ENCODE measurements at regions not wholly inside any gene's neighbourhood (a gene's known extent, or its start where the extent isn't known, plus 50 kb on each side); places are given as distances from the start of the nearest gene placed in this dataset.
"Not testable (repeated sequence)": the region's sequence is repeated elsewhere in the genome, so short reads cannot be mapped to it uniquely, and the experiment has no call there.

GRCh38 chr10:29865700-29866355 is 193.6 kb downstream of the JCAD start:
- H3K27ac ChIP-seq (ENCODE audit: low read depth, low read length), result no peak overlapping the region
- H3K9me3 ChIP-seq (ENCODE audit: control insufficient read depth, insufficient read depth, low read length), result no peaks in the 10 kb centered on the region
- no peaks in the 10 kb centered on the region for H3K4me1 ChIP-seq (ENCODE audit: control insufficient read depth, insufficient read depth, low read length)
- no peak overlapping the region for H3K4me3 ChIP-seq (ENCODE audit: low read depth, low read length)
- H3K27me3 ChIP-seq (ENCODE audit: control insufficient read depth, insufficient read depth, low read length), result no peaks in the 10 kb centered on the region
- H3K9ac ChIP-seq (ENCODE audit: low read depth, low read length), result no peak overlapping the region
- no peaks in the 10 kb centered on the region for H3K36me3 ChIP-seq (ENCODE audit: control insufficient read depth, insufficient read depth, low read length)

GRCh38 chr10:29862923-29863614 is 196.3 kb downstream of the JCAD start:
- H3K4me1 ChIP-seq (ENCODE audit: control insufficient read depth, insufficient read depth, low read length), result peaks cover 4% of the 10 kb centered on the region
- H3K9ac ChIP-seq (ENCODE audit: low read depth, low read length), result no peak overlapping the region
- H3K36me3 ChIP-seq (ENCODE audit: control insufficient read depth, insufficient read depth, low read length), result no peaks in the 10 kb centered on the region
- no peaks in the 10 kb centered on the region for H3K27me3 ChIP-seq (ENCODE audit: control insufficient read depth, insufficient read depth, low read length)
- no peak overlapping the region for H3K27ac ChIP-seq (ENCODE audit: low read depth, low read length)
- H3K9me3 ChIP-seq (ENCODE audit: control insufficient read depth, insufficient read depth, low read length), result no peaks in the 10 kb centered on the region
- H3K4me3 ChIP-seq (ENCODE audit: low read depth, low read length), result no peak overlapping the region

GRCh38 chr10:29861811-29862505 is 197.4 kb downstream of the JCAD start:
- Histone ChIP-seq H3K9ac (ENCODE audit: low read depth, low read length) (no peak overlapping the region), H3K4me3 (ENCODE audit: low read depth, low read length) (no peak overlapping the region), H3K4me1 (ENCODE audit: control insufficient read depth, insufficient read depth, low read length) (peaks cover 5% of the 10 kb centered on the region), H3K9me3 (ENCODE audit: control insufficient read depth, insufficient read depth, low read length) (no peaks in the 10 kb centered on the region), H3K36me3 (ENCODE audit: control insufficient read depth, insufficient read depth, low read length) (no peaks in the 10 kb centered on the region), H3K27ac (ENCODE audit: low read depth, low read length) (no peak overlapping the region), H3K27me3 (ENCODE audit: control insufficient read depth, insufficient read depth, low read length) (no peaks in the 10 kb centered on the region)

- H3K9ac ChIP-seq (ENCODE audit: low read depth, low read length); H3K36me3 ChIP-seq (ENCODE audit: control insufficient read depth, insufficient read depth, low read length); H3K27ac ChIP-seq (ENCODE audit: low read depth, low read length); H3K9me3 ChIP-seq (ENCODE audit: control insufficient read depth, insufficient read depth, low read length); H3K4me1 ChIP-seq (ENCODE audit: control insufficient read depth, insufficient read depth, low read length); H3K27me3 ChIP-seq (ENCODE audit: control insufficient read depth, insufficient read depth, low read length); H3K4me3 ChIP-seq (ENCODE audit: low read depth, low read length): not testable (repeated sequence)
These were observed 198.2 kb downstream of the JCAD start for GRCh38 chr10:29861231-29861630.

GRCh38 chr10:29860166-29860565 is 199.2 kb downstream of the JCAD start:
- Histone ChIP-seq H3K9me3 (ENCODE audit: control insufficient read depth, insufficient read depth, low read length) (no peaks in the 10 kb centered on the region), H3K4me3 (ENCODE audit: low read depth, low read length) (no peak overlapping the region), H3K36me3 (ENCODE audit: control insufficient read depth, insufficient read depth, low read length) (no peaks in the 10 kb centered on the region), H3K9ac (ENCODE audit: low read depth, low read length) (no peak overlapping the region), H3K4me1 (ENCODE audit: control insufficient read depth, insufficient read depth, low read length) (peaks cover 5% of the 10 kb centered on the region), H3K27ac (ENCODE audit: low read depth, low read length) (no peak overlapping the region), H3K27me3 (ENCODE audit: control insufficient read depth, insufficient read depth, low read length) (no peaks in the 10 kb centered on the region)

GRCh38 chr10:29859521-29860130 is 199.8 kb downstream of the JCAD start:
- peaks cover 5% of the 10 kb centered on the region for H3K4me1 ChIP-seq (ENCODE audit: control insufficient read depth, insufficient read depth, low read length)
- no peaks in the 10 kb centered on the region for H3K36me3 ChIP-seq (ENCODE audit: control insufficient read depth, insufficient read depth, low read length)
- H3K27me3 ChIP-seq (ENCODE audit: control insufficient read depth, insufficient read depth, low read length), result no peaks in the 10 kb centered on the region
- no peaks in the 10 kb centered on the region for H3K9me3 ChIP-seq (ENCODE audit: control insufficient read depth, insufficient read depth, low read length)
- H3K27ac ChIP-seq (ENCODE audit: low read depth, low read length), result no peak overlapping the region
- no peak overlapping the region for H3K4me3 ChIP-seq (ENCODE audit: low read depth, low read length)
- no peak overlapping the region for H3K9ac ChIP-seq (ENCODE audit: low read depth, low read length)

- no peak overlapping the region for H3K4me3 ChIP-seq (ENCODE audit: low read depth, low read length)
- H3K9me3 ChIP-seq (ENCODE audit: control insufficient read depth, insufficient read depth, low read length), result no peaks in the 10 kb centered on the region
- H3K27ac ChIP-seq (ENCODE audit: low read depth, low read length), result no peak overlapping the region
- H3K9ac ChIP-seq (ENCODE audit: low read depth, low read length), result no peak overlapping the region
- peaks cover 5% of the 10 kb centered on the region for H3K4me1 ChIP-seq (ENCODE audit: control insufficient read depth, insufficient read depth, low read length)
- H3K36me3 ChIP-seq (ENCODE audit: control insufficient read depth, insufficient read depth, low read length), result no peaks in the 10 kb centered on the region
- H3K27me3 ChIP-seq (ENCODE audit: control insufficient read depth, insufficient read depth, low read length), result no peaks in the 10 kb centered on the region
These were observed 200.6 kb downstream of the JCAD start for GRCh38 chr10:29858702-29859267.

GRCh38 chr10:29857843-29858701 is 201.3 kb downstream of the JCAD start:
- Histone ChIP-seq H3K9ac (ENCODE audit: low read depth, low read length) (no peak overlapping the region), H3K27ac (ENCODE audit: low read depth, low read length) (no peak overlapping the region), H3K36me3 (ENCODE audit: control insufficient read depth, insufficient read depth, low read length) (no peaks in the 10 kb centered on the region), H3K4me1 (ENCODE audit: control insufficient read depth, insufficient read depth, low read length) (peaks cover 5% of the 10 kb centered on the region), H3K4me3 (ENCODE audit: low read depth, low read length) (no peak overlapping the region), H3K27me3 (ENCODE audit: control insufficient read depth, insufficient read depth, low read length) (no peaks in the 10 kb centered on the region), H3K9me3 (ENCODE audit: control insufficient read depth, insufficient read depth, low read length) (no peaks in the 10 kb centered on the region)

GRCh38 chr10:29856295-29856694 is 203.1 kb downstream of the JCAD start:
- no peaks in the 10 kb centered on the region for H3K9me3 ChIP-seq (ENCODE audit: control insufficient read depth, insufficient read depth, low read length)
- H3K27me3 ChIP-seq (ENCODE audit: control insufficient read depth, insufficient read depth, low read length), result no peaks in the 10 kb centered on the region
- no peak overlapping the region for H3K27ac ChIP-seq (ENCODE audit: low read depth, low read length)
- peaks cover 5% of the 10 kb centered on the region for H3K4me1 ChIP-seq (ENCODE audit: control insufficient read depth, insufficient read depth, low read length)
- no peak overlapping the region for H3K4me3 ChIP-seq (ENCODE audit: low read depth, low read length)
- no peak overlapping the region for H3K9ac ChIP-seq (ENCODE audit: low read depth, low read length)
- H3K36me3 ChIP-seq (ENCODE audit: control insufficient read depth, insufficient read depth, low read length), result no peaks in the 10 kb centered on the region

GRCh38 chr10:29853913-29854312 is 205.5 kb downstream of the JCAD start:
- Histone ChIP-seq H3K9me3 (ENCODE audit: control insufficient read depth, insufficient read depth, low read length) (no peaks in the 10 kb centered on the region), H3K27me3 (ENCODE audit: control insufficient read depth, insufficient read depth, low read length) (no peaks in the 10 kb centered on the region), H3K4me3 (ENCODE audit: low read depth, low read length) (no peak overlapping the region), H3K36me3 (ENCODE audit: control insufficient read depth, insufficient read depth, low read length) (no peaks in the 10 kb centered on the region), H3K27ac (ENCODE audit: low read depth, low read length) (no peak overlapping the region), H3K9ac (ENCODE audit: low read depth, low read length) (no peak overlapping the region), H3K4me1 (ENCODE audit: control insufficient read depth, insufficient read depth, low read length) (peaks cover 5% of the 10 kb centered on the region)
